Tibial nerve (tissue), 4 donors: ENCODE measurements at regions not wholly inside any gene's neighbourhood (a gene's known extent, or its start where the extent isn't known, plus 50 kb on each side); places are given as distances from the start of the nearest gene placed in this dataset.

ENCODE experiments used
- DNase-seq, 2 donors: peaks; one replicate each; pipeline ENCODE4 v3.0.0-alpha.2; 2019; ENCODE audit warnings: low spot score in 2 of 2
- H3K27ac ChIP-seq, 4 donors: fragments of 200-600 bp; sonication (generic) in 3 of 4; one replicate each; pipeline ENCODE4 v1.5.1; 2017 to 2019; ENCODE audit warnings: mild to moderate bottlenecking in 1 of 4
- H3K27me3 ChIP-seq, 2 donors: fragments of 200-600 bp; sonication (generic) in 1 of 2; one replicate each; pipeline versions ENCODE4 v1.5.1 to v1.6.0; 2017 to 2019
- H3K36me3 ChIP-seq, 3 donors: fragments of 200-600 bp; sonication (generic); one replicate each; pipeline ENCODE4 v1.5.1; 2018 to 2019
- H3K4me1 ChIP-seq, 4 donors: fragments of 200-600 bp; sonication (generic) in 3 of 4; one replicate each; pipeline ENCODE4 v1.5.1; 2017 to 2019
- H3K4me3 ChIP-seq, 4 donors: fragments of 200-600 bp; sonication (generic) in 3 of 4; one replicate each; pipeline ENCODE4 v1.5.1; 2017 to 2019; ENCODE audit warnings: mild to moderate bottlenecking in 1 of 4, moderate library complexity in 1 of 4
- H3K9me3 ChIP-seq, 4 donors: fragments of 200-600 bp; sonication (generic) in 3 of 4; one replicate each; pipeline ENCODE4 v1.5.1; 2017 to 2019
- CTCF ChIP-seq, 5 experiments: fragments of 200-600 bp in 3 of 5; fragments of 450-650 bp in 2 of 5; sonication (generic) in 3 of 5; IDR thresholded peaks; one replicate each; pipeline ENCODE4 v1.5.1; 2016 to 2019; ENCODE audit warnings: antibody characterized with exemption in 5 of 5, mild to moderate bottlenecking in 3 of 5, moderate library complexity in 2 of 5
- EP300 ChIP-seq, 2 donors: sonication (generic); formaldehyde crosslinking; IDR thresholded peaks; one replicate each; pipeline ENCODE4 v1.6.1; 2017; ENCODE audit warnings: antibody characterized with exemption in 2 of 2, mild to moderate bottlenecking in 1 of 2
- POLR2A ChIP-seq, 2 donors: fragments of 450-650 bp; IDR thresholded peaks; one replicate each; pipeline ENCODE4 v1.6.1; 2017; ENCODE audit warnings: antibody characterized with exemption in 2 of 2, mild to moderate bottlenecking in 2 of 2, moderate library complexity in 2 of 2
- WGBS, 2 donors: methylation state at CpG; one replicate each; pipeline ENCODE4 v1.1.5; 2018; 5-methylcytosine and 5-hydroxymethylcytosine counted together

GRCh38 chr12:115421350-115421749 is 737.4 kb upstream of the TBX3 start:
- Histone ChIP-seq H3K4me1 (no peaks in the 10 kb centered on the region), H3K27ac (no peak overlapping the region), H3K36me3 (no peaks in the 10 kb centered on the region), H3K9me3 (peaks cover 0 to 4% (median 0%) of the 10 kb centered on the region in 4 donors), H3K27me3 (no peaks in the 10 kb centered on the region), H3K4me3 (no peak overlapping the region)
- no peak for TF ChIP-seq EP300 (IDR thresholded peaks at IDR 0.05)
- no peak for TF ChIP-seq CTCF (IDR thresholded peaks at IDR 0.05)
- TF ChIP-seq POLR2A (IDR thresholded peaks at IDR 0.05) = no peak
- DNase-seq = no peak
- WGBS, 2 donors = 91 to 97% methylated on average over 1 of the region's 1 CpG

- TF ChIP-seq POLR2A (IDR thresholded peaks at IDR 0.05) (no peak), EP300 (IDR thresholded peaks at IDR 0.05) (no peak), CTCF (IDR thresholded peaks at IDR 0.05) (no peak)
- 56 to 63% methylated on average over 1 of the region's 1 CpG for WGBS, 2 donors
- Histone ChIP-seq H3K4me1 (no peaks in the 10 kb centered on the region), H3K9me3 (peaks cover 0 to 4% (median 0%) of the 10 kb centered on the region in 4 donors), H3K27ac (no peak overlapping the region), H3K27me3 (no peaks in the 10 kb centered on the region), H3K4me3 (no peak overlapping the region), H3K36me3 (no peaks in the 10 kb centered on the region)
- DNase-seq = no peak
These were observed 735.2 kb upstream of the TBX3 start for GRCh38 chr12:115419145-115419646.

GRCh38 chr12:115417610-115418009 is 733.6 kb upstream of the TBX3 start:
- WGBS, 2 donors = 88 to 89% methylated on average over 2 of the region's 2 CpGs
- Histone ChIP-seq H3K9me3 (peaks cover 0 to 4% (median 0%) of the 10 kb centered on the region in 4 donors), H3K36me3 (no peaks in the 10 kb centered on the region), H3K27me3 (no peaks in the 10 kb centered on the region), H3K27ac (no peak overlapping the region), H3K4me1 (no peaks in the 10 kb centered on the region), H3K4me3 (no peak overlapping the region)
- DNase-seq = no peak
- TF ChIP-seq CTCF (IDR thresholded peaks at IDR 0.05) (no peak), POLR2A (IDR thresholded peaks at IDR 0.05) (no peak), EP300 (IDR thresholded peaks at IDR 0.05) (no peak)

- Histone ChIP-seq H3K4me1 (no peaks in the 10 kb centered on the region), H3K36me3 (no peaks in the 10 kb centered on the region), H3K4me3 (no peak overlapping the region), H3K27ac (no peak overlapping the region), H3K27me3 (no peaks in the 10 kb centered on the region), H3K9me3 (peaks cover 0 to 4% (median 0%) of the 10 kb centered on the region in 4 donors)
- TF ChIP-seq EP300 (IDR thresholded peaks at IDR 0.05) (no peak), POLR2A (IDR thresholded peaks at IDR 0.05) (no peak)
- no peak for DNase-seq
These were observed 732.9 kb upstream of the TBX3 start for GRCh38 chr12:115416869-115417268.

- Histone ChIP-seq H3K27me3 (no peaks in the 10 kb centered on the region), H3K4me3 (no peak overlapping the region), H3K9me3 (peaks cover 0 to 4% (median 0%) of the 10 kb centered on the region in 4 donors), H3K4me1 (no peaks in the 10 kb centered on the region), H3K36me3 (no peaks in the 10 kb centered on the region), H3K27ac (no peak overlapping the region)
- DNase-seq = no peak
- WGBS, 2 donors = 80 to 91% methylated on average over 3 of the region's 3 CpGs
- TF ChIP-seq CTCF (IDR thresholded peaks at IDR 0.05) = no peak
- TF ChIP-seq POLR2A (IDR thresholded peaks at IDR 0.05) = no peak
- no peak for TF ChIP-seq EP300 (IDR thresholded peaks at IDR 0.05)
These were observed 729.7 kb upstream of the TBX3 start for GRCh38 chr12:115413626-115414025.

- no peak for DNase-seq
- Histone ChIP-seq H3K4me3 (no peak overlapping the region), H3K9me3 (peaks cover 0 to 4% (median 0%) of the 10 kb centered on the region in 4 donors), H3K4me1 (no peaks in the 10 kb centered on the region), H3K27ac (no peak overlapping the region), H3K36me3 (no peaks in the 10 kb centered on the region), H3K27me3 (no peaks in the 10 kb centered on the region)
- TF ChIP-seq CTCF (IDR thresholded peaks at IDR 0.05) (no peak), EP300 (IDR thresholded peaks at IDR 0.05) (no peak), POLR2A (IDR thresholded peaks at IDR 0.05) (no peak)
- WGBS, 2 donors = 76 to 89% methylated on average over 3 of the region's 3 CpGs
These were observed 728.9 kb upstream of the TBX3 start for GRCh38 chr12:115412831-115413230.
